HG03520 (cell line): ENCODE measurements at regions not wholly inside any gene's neighbourhood (a gene's known extent, or its start where the extent isn't known, plus 50 kb on each side); places are given as distances from the start of the nearest gene placed in this dataset.
"Not testable (repeated sequence)": the region's sequence is repeated elsewhere in the genome, so short reads cannot be mapped to it uniquely, and the experiment has no call there.

Source experiments
- ATAC-seq: cut with Tn5 transposase; IDR thresholded peaks from one replicate; pipeline ENCODE4 v1.9.1; 2021; ENCODE audit warnings: mild to moderate bottlenecking, moderate library complexity; ENCODE audit not compliant: unreplicated experiment

- ATAC-seq = no peak
Measured at GRCh38 chr18:60209042-60209441, 163.5 kb downstream of the MC4R start.

DNA sequence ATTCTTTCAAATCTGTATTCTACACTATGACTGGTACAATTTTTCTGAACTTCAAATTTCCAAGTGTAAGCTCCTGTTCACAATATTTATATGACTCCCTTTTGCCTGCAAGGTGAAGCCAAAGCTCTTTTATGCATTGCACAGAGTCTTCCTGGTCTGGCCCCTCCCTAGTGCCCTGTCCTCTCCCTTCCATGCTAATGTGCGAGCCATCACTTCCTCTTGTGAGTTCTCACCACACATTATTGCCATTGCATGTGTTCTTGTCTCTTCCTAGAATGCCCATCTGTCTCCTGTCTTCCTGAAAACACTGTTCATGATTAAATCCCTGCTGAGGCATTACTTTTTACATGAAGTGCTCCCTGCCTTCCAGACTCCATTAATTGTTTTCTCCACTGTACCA, 169.9 kb downstream of the MC4R start:
- ATAC-seq = no peak

- ATAC-seq = no peak
Measured at GRCh38 chr18:60200558-60200957, 172.0 kb downstream of the MC4R start.

DNA sequence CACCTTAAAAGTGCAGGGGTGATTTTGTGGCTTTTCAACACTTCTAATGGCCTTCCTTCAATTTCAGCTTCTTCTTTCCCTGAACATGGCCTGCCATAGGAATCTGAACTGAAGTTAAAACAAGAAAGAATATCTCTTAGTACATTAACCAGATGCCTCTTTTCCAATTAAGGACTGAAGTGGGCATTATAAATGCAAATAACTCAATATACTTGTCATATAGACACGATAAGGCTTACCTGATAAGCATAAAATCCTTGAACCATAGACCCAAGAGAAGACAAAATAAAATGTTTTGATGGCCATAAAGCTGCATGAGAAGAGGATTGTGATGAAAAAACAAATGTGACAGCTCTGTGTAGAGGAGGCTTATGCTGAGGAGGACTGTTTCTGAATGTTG, 173.1 kb downstream of the MC4R start:
- ATAC-seq = no peak

- no peak for ATAC-seq
Measured at GRCh38 chr18:60197671-60198462, 174.7 kb downstream of the MC4R start.

- no peak for ATAC-seq
Measured at GRCh38 chr18:60196836-60197606, 175.6 kb downstream of the MC4R start.

DNA sequence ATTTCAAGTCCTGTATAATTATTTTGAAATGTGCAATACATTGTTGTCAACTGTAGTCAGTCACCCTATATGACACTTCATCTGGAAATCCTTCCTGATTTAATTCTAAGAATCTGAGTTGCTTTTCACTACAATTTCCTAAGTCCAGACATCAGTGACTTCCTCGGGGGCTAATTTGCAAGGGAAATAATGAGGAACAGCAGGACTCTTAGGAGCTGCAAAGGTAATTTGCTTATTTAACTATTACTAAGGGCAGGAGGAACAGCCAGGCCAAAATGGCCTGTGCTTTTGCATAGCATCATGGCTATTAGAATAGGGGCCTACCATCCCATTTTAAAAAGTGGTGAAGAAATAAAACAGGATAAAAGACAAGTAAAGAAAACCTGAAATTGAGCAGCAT, 178.8 kb downstream of the MC4R start:
- no peak for ATAC-seq

DNA sequence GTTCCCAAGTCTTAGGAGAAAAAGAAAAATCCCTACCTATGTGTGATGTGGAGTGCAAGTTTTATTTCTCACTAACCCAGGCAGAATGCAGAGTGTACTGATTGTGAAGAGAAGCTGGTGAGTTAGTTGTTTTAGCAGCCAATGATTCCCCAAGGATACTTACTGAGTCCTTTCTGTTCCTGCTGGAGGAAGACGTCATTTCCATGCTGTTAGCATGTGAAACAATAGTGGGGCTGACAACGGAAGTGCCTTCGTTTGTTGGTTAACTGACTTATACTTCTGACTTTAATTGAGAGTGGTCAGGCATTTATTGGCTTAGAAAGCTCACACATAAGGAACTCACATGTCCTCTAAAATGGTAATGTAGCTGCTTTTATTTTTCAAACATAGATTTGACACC, 180.6 kb downstream of the MC4R start:
- ATAC-seq = no peak

DNA sequence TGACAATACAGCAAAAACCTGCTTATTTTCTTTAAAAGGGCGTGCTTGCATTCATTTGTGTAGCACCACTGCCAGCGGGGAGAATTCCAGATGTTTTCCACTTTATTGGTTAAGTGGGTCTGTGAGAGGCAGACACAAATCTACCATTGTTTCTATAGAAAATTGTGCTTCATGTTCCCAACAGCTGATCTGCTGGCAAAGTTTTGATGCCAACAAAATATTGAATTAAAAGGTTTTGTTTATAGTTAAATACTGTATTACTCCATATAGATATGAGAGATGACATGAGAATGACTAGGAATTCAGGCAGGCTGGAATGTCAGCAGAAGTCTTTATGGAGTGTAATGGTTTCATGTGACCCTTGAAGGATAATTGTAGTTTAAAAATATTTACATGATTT, 182.7 kb downstream of the MC4R start:
- ATAC-seq = no peak

DNA sequence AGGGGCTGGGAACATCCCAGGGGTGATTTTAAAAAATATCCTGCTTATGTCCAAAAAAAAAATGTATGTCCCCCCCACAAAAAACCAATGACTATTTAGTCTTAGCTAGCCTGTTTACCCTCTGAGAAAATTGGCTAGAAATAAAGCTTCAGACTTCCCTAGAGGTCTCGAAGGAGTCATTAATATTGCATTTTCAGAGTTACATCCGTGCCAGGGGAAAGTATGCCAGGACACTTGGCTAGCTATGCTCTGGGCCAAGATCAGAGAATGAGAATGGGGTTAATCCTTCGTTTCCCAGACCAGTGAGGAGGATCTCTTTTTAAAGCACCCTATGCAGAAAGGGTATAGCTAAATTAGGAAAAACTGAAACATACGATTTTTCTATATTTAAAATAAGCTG, 183.6 kb downstream of the MC4R start:
- no peak for ATAC-seq

DNA sequence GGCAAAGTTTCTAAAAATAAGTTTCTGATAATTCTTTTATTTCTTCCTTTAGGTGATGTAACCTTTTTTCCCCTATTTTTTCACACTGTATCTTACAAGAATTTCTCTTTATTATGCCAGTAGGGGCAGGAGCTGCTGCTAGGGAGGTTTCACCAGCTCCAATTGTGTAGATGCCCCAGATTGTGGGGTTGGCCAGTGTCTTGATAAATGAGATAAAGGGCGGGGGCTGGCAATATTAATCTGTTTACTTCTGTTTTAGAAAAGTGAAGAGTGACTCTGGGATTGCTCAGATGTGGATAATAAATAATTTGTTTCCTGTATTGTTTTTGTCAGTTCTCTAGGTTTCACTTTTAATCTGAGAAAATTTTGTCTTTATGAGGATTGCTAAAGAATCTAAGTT, 190.4 kb downstream of the MC4R start:
- no peak for ATAC-seq

- ATAC-seq = no peak
Measured at GRCh38 chr18:60180671-60181070, 191.9 kb downstream of the MC4R start.

DNA sequence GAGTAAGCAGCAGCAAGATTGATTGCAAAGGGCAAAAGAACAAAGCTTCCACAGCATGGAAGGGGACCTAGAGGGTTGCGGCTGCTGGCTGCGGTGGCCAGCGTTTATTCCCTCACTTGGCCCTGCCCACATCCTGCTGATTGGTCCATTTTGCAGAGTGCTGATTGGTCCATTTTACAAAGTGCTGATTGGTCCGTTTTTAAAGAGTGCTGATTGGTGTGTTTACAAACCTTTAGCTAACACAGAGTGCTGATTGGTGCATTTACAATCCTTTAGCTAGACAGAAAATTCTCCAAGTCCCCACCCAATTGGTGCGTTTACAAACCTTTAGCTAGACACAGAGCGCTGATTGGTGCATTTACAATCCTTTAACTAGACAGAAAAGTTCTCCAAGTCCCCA, 194.4 kb downstream of the MC4R start:
- ATAC-seq = not testable (repeated sequence)

DNA sequence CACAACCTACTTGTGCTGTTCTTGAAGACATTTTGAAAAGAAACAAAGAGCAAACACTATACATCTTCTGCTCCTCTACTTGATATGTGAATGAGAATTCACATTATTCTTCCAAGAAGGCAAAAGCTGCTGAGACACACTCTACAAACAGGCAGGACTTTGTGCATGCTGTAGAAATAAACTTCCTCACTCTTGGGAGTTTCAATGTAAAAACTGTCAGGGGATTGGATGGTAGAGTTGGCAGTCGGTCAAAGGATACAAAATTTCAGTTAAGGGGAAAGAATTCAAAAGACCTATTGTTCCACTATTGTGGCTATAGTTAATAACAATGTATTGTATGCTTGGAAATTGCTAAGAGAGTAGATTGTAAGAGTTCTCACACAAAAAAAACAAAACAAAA, 196.3 kb downstream of the MC4R start:
- ATAC-seq = no peak

- no peak for ATAC-seq
Measured at GRCh38 chr18:60174832-60175231, 197.7 kb downstream of the MC4R start.

- no peak for ATAC-seq
Measured at GRCh38 chr18:60172030-60172429, 200.5 kb downstream of the MC4R start.

- no peak for ATAC-seq
Measured at GRCh38 chr18:60163622-60164021, 209.0 kb downstream of the MC4R start.

DNA sequence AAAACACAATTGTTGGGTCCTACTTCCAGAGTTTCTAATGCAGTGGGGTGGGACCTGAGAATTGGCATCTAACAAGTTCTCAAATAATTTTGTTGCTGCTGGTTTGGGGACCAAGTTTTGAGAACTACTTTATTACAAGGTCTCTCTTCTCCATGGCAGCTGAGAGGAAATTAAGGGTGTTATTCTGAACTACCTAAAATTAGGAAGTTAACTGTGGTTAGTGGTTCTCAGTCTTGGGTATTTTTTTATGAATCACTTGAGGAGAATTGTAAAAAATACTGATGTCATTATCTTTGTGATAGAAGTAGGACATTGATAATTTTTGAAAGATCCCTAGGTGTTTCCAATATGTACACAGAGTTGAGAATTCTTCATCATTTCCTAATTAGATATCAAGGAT, 210.2 kb downstream of the MC4R start:
- ATAC-seq = no peak

GRCh38 chr18:60157810-60158209, 214.8 kb downstream of the MC4R start:
- no peak for ATAC-seq

- ATAC-seq = no peak
Measured at GRCh38 chr18:60153376-60153775, 219.2 kb downstream of the MC4R start.

GRCh38 chr18:60149316-60149715, 223.3 kb downstream of the MC4R start:
- ATAC-seq = no peak

- no peak for ATAC-seq
Measured at GRCh38 chr18:60147323-60147722, 225.3 kb downstream of the MC4R start.
